ENCODE measurements at regions not wholly inside any gene's neighbourhood (a gene's known extent, or its start where the extent isn't known, plus 50 kb on each side); places are given as distances from the start of the nearest gene placed in this dataset.

- DNase-seq (ENCODE audit: extremely low read depth in 1 of 4, low spot score in 3 of 4) (no peak), FAIRE-seq (no peak), ATAC-seq (no peak)
- intact Hi-C loops (cut with micrococcal nuclease) (no loop called here), in situ Hi-C loops (cut with MboI) (no loop called here)
- BruUV-seq (replicated peaks): no TSS peak
- H3K27me3 ChIP-seq (ENCODE audit: control insufficient read depth in 2 of 2, insufficient read depth in 2 of 2, low read length in 2 of 2): no peaks in the 10 kb centered on the region
- no peaks in the 10 kb centered on the region for H3K79me2 ChIP-seq (ENCODE audit: control insufficient read depth, insufficient read depth, low read length)
- H3K36me3 ChIP-seq (ENCODE audit: control insufficient read depth, insufficient read depth, low read length): no peaks in the 10 kb centered on the region
- TF ChIP-seq TRIM28 (IDR thresholded peaks at IDR 0.05) (no peak), MYBL2 (IDR thresholded peaks at IDR 0.05; ENCODE audit: low read depth) (no peak), MYBL2 (CRISPR knock-in tag; IDR thresholded peaks at IDR 0.05; ENCODE audit: borderline replicate concordance) (no peak), FOSL1 (tag; conservative IDR thresholded peaks at IDR 0.05) (no peak), ZNF77 (CRISPR knock-in tag; IDR thresholded peaks at IDR 0.05) (no peak)
- H3K9ac ChIP-seq (ENCODE audit: insufficient read depth in 1 of 2, low read depth in 2 of 2, low read length in 2 of 2): no peak overlapping the region
- no peaks in the 10 kb centered on the region for H3K4me1 ChIP-seq (replicated peaks in 1 of 2; ENCODE audit: control insufficient read depth in 2 of 2, insufficient read depth in 2 of 2, low read length in 2 of 2)
- ChIA-PET CTCF (ENCODE audit: low intra/inter-chr PET ratio) (no interaction called here), POLR2A (interaction anchor here (0.7 kb wide), 1 partner anchor 49 kb away, joined by 4 read pairs; no protein-coding TSS in a partner anchor)
- H3K4me3 ChIP-seq: no peak overlapping the region
- WGBS (ENCODE audit: insufficient coverage, low coverage, missing lambda C conversion rate): 0% methylated on average over 6 of the region's 6 CpGs
- no peaks in the 10 kb centered on the region for H3K9me3 ChIP-seq (replicated peaks; ENCODE audit: control insufficient read depth, insufficient read depth, low read depth, low read length)
- H3K27ac ChIP-seq (ENCODE audit: extremely low read depth, low read depth, low read length): no peak overlapping the region
- H3K4me2 ChIP-seq (ENCODE audit: insufficient read depth, low read length): no peak overlapping the region
- no peak overlapping the region for H2AFZ ChIP-seq (ENCODE audit: low read depth, low read length)
- no peaks in the 10 kb centered on the region for H3K9me1 ChIP-seq (ENCODE audit: control insufficient read depth, insufficient read depth, low read length)
- no peaks in the 10 kb centered on the region for H4K20me1 ChIP-seq (replicated peaks; ENCODE audit: control insufficient read depth, insufficient read depth, low read length)
Measured at GRCh38 chrX:104427073-104427472, 138.9 kb upstream of the IL1RAPL2 start.

- in situ Hi-C loops (cut with MboI) (no loop called here), intact Hi-C loops (cut with micrococcal nuclease) (no loop called here)
Measured at GRCh38 chrX:104420907-104421306, 145.1 kb upstream of the IL1RAPL2 start.

More at GRCh38 chrX:104420907-104421306, 145.1 kb upstream of the IL1RAPL2 start:
- ChIA-PET CTCF (ENCODE audit: low intra/inter-chr PET ratio) (no interaction called here), POLR2A (interaction anchor here (0.7 kb wide), 1 partner anchor 641 kb away, joined by 3 read pairs; no protein-coding TSS in a partner anchor)
- Histone ChIP-seq H4K20me1 (replicated peaks; ENCODE audit: control insufficient read depth, insufficient read depth, low read length) (no peaks in the 10 kb centered on the region), H3K9me1 (ENCODE audit: control insufficient read depth, insufficient read depth, low read length) (no peaks in the 10 kb centered on the region), H3K36me3 (ENCODE audit: control insufficient read depth, insufficient read depth, low read length) (no peaks in the 10 kb centered on the region), H3K9me3 (replicated peaks; ENCODE audit: control insufficient read depth, insufficient read depth, low read depth, low read length) (no peaks in the 10 kb centered on the region), H3K27ac (ENCODE audit: extremely low read depth, low read depth, low read length) (no peak overlapping the region), H3K4me3 (no peak overlapping the region), H3K27me3 (ENCODE audit: control insufficient read depth in 2 of 2, insufficient read depth in 2 of 2, low read length in 2 of 2) (no peaks in the 10 kb centered on the region), H3K79me2 (ENCODE audit: control insufficient read depth, insufficient read depth, low read length) (no peaks in the 10 kb centered on the region), H3K4me1 (replicated peaks in 1 of 2; ENCODE audit: control insufficient read depth in 2 of 2, insufficient read depth in 2 of 2, low read length in 2 of 2) (no peaks in the 10 kb centered on the region), H3K9ac (ENCODE audit: insufficient read depth in 1 of 2, low read depth in 2 of 2, low read length in 2 of 2) (no peak overlapping the region), H2AFZ (ENCODE audit: low read depth, low read length) (no peak overlapping the region), H3K4me2 (ENCODE audit: insufficient read depth, low read length) (no peak overlapping the region)
- WGBS (ENCODE audit: insufficient coverage, low coverage, missing lambda C conversion rate): 2% methylated on average over 4 of the region's 4 CpGs
- no peak for ATAC-seq
- DNase-seq (ENCODE audit: extremely low read depth in 1 of 4, low spot score in 3 of 4): no peak
- no peak for FAIRE-seq
- TF ChIP-seq SRSF1 (IDR thresholded peaks at IDR 0.05; ENCODE audit: low read depth, low read length) (no peak), OTX1 (CRISPR knock-in tag; IDR thresholded peaks at IDR 0.05) (no peak), CAMTA2 (CRISPR knock-in tag; conservative IDR thresholded peaks at IDR 0.05) (no peak), MECOM (CRISPR knock-in tag; IDR thresholded peaks at IDR 0.05) (no peak), ZNF174 (CRISPR knock-in tag; IDR thresholded peaks at IDR 0.05) (no peak), RBM14 (IDR thresholded peaks at IDR 0.05; ENCODE audit: borderline replicate concordance, insufficient read depth, low read depth, low read length) (no peak), RBM25 (IDR thresholded peaks at IDR 0.05; ENCODE audit: low read depth, low read length, severe bottlenecking) (no peak), ZNF75A (CRISPR knock-in tag; IDR thresholded peaks at IDR 0.05) (no peak), FOS (IDR thresholded peaks at IDR 0.05; ENCODE audit: extremely low read depth, insufficient read length) (no peak)
- BruUV-seq (replicated peaks): no TSS peak

All from K562 (cell line).